ENCODE measurements at regions not wholly inside any gene's neighbourhood (a gene's known extent, or its start where the extent isn't known, plus 50 kb on each side); places are given as distances from the start of the nearest gene placed in this dataset.

GRCh38 chr16:65201511-65201910 is 79.6 kb upstream of the CDH11 start:
- ChIA-PET CTCF (no interaction called here), POLR2A (ENCODE audit: unreplicated experiment) (no interaction called here)
- intact Hi-C loops (cut with micrococcal nuclease), result no loop called here
- H3K36me3 ChIP-seq (ENCODE audit: low read depth, low read length), result no peaks in the 10 kb centered on the region
- no peaks in the 10 kb centered on the region for H3K27me3 ChIP-seq (ENCODE audit: low read length)
- no peak for DNase-seq
- no peak overlapping the region for H3K9ac ChIP-seq (ENCODE audit: low read length)
- no peaks in the 10 kb centered on the region for H3K9me2 ChIP-seq (replicated peaks; ENCODE audit: low read length)
- no TSS peak for BruUV-seq (replicated peaks)
- H3K4me2 ChIP-seq (ENCODE audit: low read length), result no peak overlapping the region
- H3F3A ChIP-seq (ENCODE audit: low read length, unreplicated experiment), result no peaks in the 10 kb centered on the region
- TF ChIP-seq CTCF (conservative IDR thresholded peaks at IDR 0.05; ENCODE audit: low read depth, low read length) (no peak), EZH2 (IDR thresholded peaks at IDR 0.05; ENCODE audit: low read length, unreplicated experiment) (no peak), EZH2phosphoT487 (IDR thresholded peaks at IDR 0.05; ENCODE audit: borderline replicate concordance, low read length) (no peak)
- H2AFZ ChIP-seq (ENCODE audit: low read length), result no peak overlapping the region
- peaks cover 7% of the 10 kb centered on the region for H3K4me1 ChIP-seq (ENCODE audit: insufficient read depth, low read length)
- no peak overlapping the region for H3K27ac ChIP-seq (ENCODE audit: low read length)
- no peak for ATAC-seq
- no peak overlapping the region for H3K4me3 ChIP-seq (ENCODE audit: low read length)
- H3K9me3 ChIP-seq (ENCODE audit: low read length), result no peaks in the 10 kb centered on the region
- H3K79me2 ChIP-seq (ENCODE audit: low read length), result no peaks in the 10 kb centered on the region
- no peaks in the 10 kb centered on the region for H4K20me1 ChIP-seq (ENCODE audit: low read length)

GRCh38 chr16:65200857-65201256 is 79.0 kb upstream of the CDH11 start:
- Histone ChIP-seq H3K27me3 (ENCODE audit: low read length) (no peaks in the 10 kb centered on the region), H3K27ac (ENCODE audit: low read length) (no peak overlapping the region), H3K4me3 (ENCODE audit: low read length) (no peak overlapping the region), H3K9me2 (replicated peaks; ENCODE audit: low read length) (no peaks in the 10 kb centered on the region), H3K4me1 (ENCODE audit: insufficient read depth, low read length) (peaks cover 13% of the 10 kb centered on the region), H3K79me2 (ENCODE audit: low read length) (no peaks in the 10 kb centered on the region), H3K9me3 (ENCODE audit: low read length) (no peaks in the 10 kb centered on the region), H3F3A (ENCODE audit: low read length, unreplicated experiment) (no peaks in the 10 kb centered on the region), H3K4me2 (ENCODE audit: low read length) (no peak overlapping the region), H3K36me3 (ENCODE audit: low read depth, low read length) (no peaks in the 10 kb centered on the region), H4K20me1 (ENCODE audit: low read length) (no peaks in the 10 kb centered on the region), H2AFZ (ENCODE audit: low read length) (no peak overlapping the region), H3K9ac (ENCODE audit: low read length) (no peak overlapping the region)
- CTCF ChIA-PET, result no interaction called here
- no TSS peak for BruUV-seq (replicated peaks)
- intact Hi-C loops (cut with micrococcal nuclease), result no loop called here
- POLR2A ChIA-PET (ENCODE audit: unreplicated experiment), result no interaction called here
- DNase-seq, result no peak
- ATAC-seq, result no peak
- TF ChIP-seq CTCF (conservative IDR thresholded peaks at IDR 0.05; ENCODE audit: low read depth, low read length), result no peak
- no peak for TF ChIP-seq EZH2phosphoT487 (IDR thresholded peaks at IDR 0.05; ENCODE audit: borderline replicate concordance, low read length)
- TF ChIP-seq EZH2 (IDR thresholded peaks at IDR 0.05; ENCODE audit: low read length, unreplicated experiment), result no peak

- H3K9me2 ChIP-seq (replicated peaks; ENCODE audit: low read length), result no peaks in the 10 kb centered on the region
- DNase-seq (no peak), ATAC-seq (no peak)
- H3K4me2 ChIP-seq (ENCODE audit: low read length), result no peak overlapping the region
- no peaks in the 10 kb centered on the region for H4K20me1 ChIP-seq (ENCODE audit: low read length)
- H3K79me2 ChIP-seq (ENCODE audit: low read length), result no peaks in the 10 kb centered on the region
- no peaks in the 10 kb centered on the region for H3F3A ChIP-seq (ENCODE audit: low read length, unreplicated experiment)
- H3K4me1 ChIP-seq (ENCODE audit: insufficient read depth, low read length), result peaks cover 13% of the 10 kb centered on the region
- H3K4me3 ChIP-seq (ENCODE audit: low read length), result no peak overlapping the region
- H3K9ac ChIP-seq (ENCODE audit: low read length), result no peak overlapping the region
- intact Hi-C loops (cut with micrococcal nuclease), result no loop called here
- no peaks in the 10 kb centered on the region for H3K27me3 ChIP-seq (ENCODE audit: low read length)
- BruUV-seq (replicated peaks), result no TSS peak
- no peak overlapping the region for H3K27ac ChIP-seq (ENCODE audit: low read length)
- ChIA-PET CTCF (no interaction called here), POLR2A (ENCODE audit: unreplicated experiment) (no interaction called here)
- H2AFZ ChIP-seq (ENCODE audit: low read length), result no peak overlapping the region
- TF ChIP-seq EZH2phosphoT487 (IDR thresholded peaks at IDR 0.05; ENCODE audit: borderline replicate concordance, low read length), result no peak
- TF ChIP-seq EZH2 (IDR thresholded peaks at IDR 0.05; ENCODE audit: low read length, unreplicated experiment), result no peak
- no peak for TF ChIP-seq CTCF (conservative IDR thresholded peaks at IDR 0.05; ENCODE audit: low read depth, low read length)
- H3K9me3 ChIP-seq (ENCODE audit: low read length), result no peaks in the 10 kb centered on the region
- H3K36me3 ChIP-seq (ENCODE audit: low read depth, low read length), result no peaks in the 10 kb centered on the region
These were observed 78.4 kb upstream of the CDH11 start for GRCh38 chr16:65200156-65200773.
